Natural killer cell treated with Interleukin-12 subunit alpha and Interleukin-12 subunit beta and Interleukin-15 and Interleukin-18, amount 100 ng/mL, for 72 hours (primary cell): ENCODE measurements at regions not wholly inside any gene's neighbourhood (a gene's known extent, or its start where the extent isn't known, plus 50 kb on each side); places are given as distances from the start of the nearest gene placed in this dataset.

Experiments
- ATAC-seq, 2 donors: fragments of 150-1000 bp; cut with Tn5 transposase in 1 of 2; sonication (Bioruptor Pico), chemical (Tn5 transposase) in 1 of 2; 2 replicates each; pipeline ENCODE4 v1.10.0; 2021
- DNase-seq: peaks from one replicate; pipeline ENCODE4 v3.0.0; 2022; ENCODE audit warnings: low spot score
- H3K27ac Mint-ChIP-seq, 2 donors: 1 replicate in 1 of 2; 2 replicates in 1 of 2; pipeline ENCODE4 v1.8.0; 2022; ENCODE audit warnings: mixed read lengths in 2 of 2, mild to moderate bottlenecking in 1 of 2, moderate library complexity in 1 of 2
- H3K27me3 Mint-ChIP-seq, 2 donors: 1 replicate in 1 of 2; 2 replicates in 1 of 2; pipeline ENCODE4 v1.8.0; 2022; ENCODE audit warnings: mixed read lengths in 2 of 2
- H3K36me3 Mint-ChIP-seq: one replicate; pipeline ENCODE4 v1.8.0; 2022; ENCODE audit warnings: mixed read lengths
- H3K4me1 Mint-ChIP-seq, 2 donors: 1 replicate in 1 of 2; 2 replicates in 1 of 2; pipeline ENCODE4 v1.8.0; 2022; ENCODE audit warnings: low read depth in 2 of 2, mixed read lengths in 2 of 2, mild to moderate bottlenecking in 1 of 2
- H3K4me3 Mint-ChIP-seq: one replicate; pipeline ENCODE4 v1.8.0; 2022; ENCODE audit warnings: mixed read lengths
- H3K9me3 Mint-ChIP-seq: 2 replicates; pipeline ENCODE4 v1.8.0; 2022; ENCODE audit warnings: mixed read lengths

- ATAC-seq (no peak), DNase-seq (no peak)
- Mint-ChIP-seq H3K27ac (no peak overlapping the region), H3K4me3 (no peak overlapping the region), H3K27me3 (no peaks in the 10 kb centered on the region), H3K9me3 (peaks cover 26% of the 10 kb centered on the region), H3K36me3 (peaks cover 11% of the 10 kb centered on the region), H3K4me1 (no peaks in the 10 kb centered on the region)
These were observed 1546.5 kb downstream of the OTOL1 start for GRCh38 chr3:163043074-163043473.

GRCh38 chr3:163045945-163046344, 1549.3 kb downstream of the OTOL1 start:
- Mint-ChIP-seq H3K27me3 (no peaks in the 10 kb centered on the region), H3K36me3 (peaks cover 11% of the 10 kb centered on the region), H3K27ac (no peak overlapping the region), H3K4me3 (no peak overlapping the region), H3K9me3 (peaks cover 20% of the 10 kb centered on the region), H3K4me1 (no peaks in the 10 kb centered on the region)
- ATAC-seq (no peak), DNase-seq (no peak)

DNA sequence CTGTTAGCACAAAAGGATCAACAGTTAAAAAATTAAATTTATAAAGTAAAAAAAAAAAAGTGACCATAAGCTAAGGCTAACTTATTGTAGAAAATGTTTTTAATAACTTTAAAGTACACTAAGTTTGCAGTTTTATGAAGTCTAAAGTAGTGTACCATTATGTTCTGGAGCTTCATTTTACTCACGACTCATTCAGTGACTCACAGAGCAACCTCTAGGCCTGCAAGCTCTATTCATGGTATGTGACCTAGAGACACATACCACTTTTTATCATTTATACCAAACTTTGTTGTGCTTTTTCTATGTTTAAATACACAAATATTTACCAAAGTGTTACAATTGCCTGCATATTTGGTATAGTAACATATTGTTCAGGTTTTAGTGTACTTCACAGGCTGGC, 1552.3 kb downstream of the OTOL1 start:
- no peak overlapping the region for H3K4me3 Mint-ChIP-seq
- ATAC-seq (no peak), DNase-seq (no peak)
- H3K36me3 Mint-ChIP-seq = peaks cover 4% of the 10 kb centered on the region
- H3K27me3 Mint-ChIP-seq = no peaks in the 10 kb centered on the region
- H3K4me1 Mint-ChIP-seq = no peaks in the 10 kb centered on the region
- no peak overlapping the region for H3K27ac Mint-ChIP-seq
- peaks cover 7% of the 10 kb centered on the region for H3K9me3 Mint-ChIP-seq

GRCh38 chr3:163056874-163057497, 1560.4 kb downstream of the OTOL1 start:
- Mint-ChIP-seq H3K4me1 (no peaks in the 10 kb centered on the region), H3K4me3 (no peak overlapping the region), H3K36me3 (no peaks in the 10 kb centered on the region), H3K27me3 (no peaks in the 10 kb centered on the region), H3K27ac (no peak overlapping the region), H3K9me3 (peaks cover 3% of the 10 kb centered on the region)
- ATAC-seq (no peak), DNase-seq (no peak)

DNA sequence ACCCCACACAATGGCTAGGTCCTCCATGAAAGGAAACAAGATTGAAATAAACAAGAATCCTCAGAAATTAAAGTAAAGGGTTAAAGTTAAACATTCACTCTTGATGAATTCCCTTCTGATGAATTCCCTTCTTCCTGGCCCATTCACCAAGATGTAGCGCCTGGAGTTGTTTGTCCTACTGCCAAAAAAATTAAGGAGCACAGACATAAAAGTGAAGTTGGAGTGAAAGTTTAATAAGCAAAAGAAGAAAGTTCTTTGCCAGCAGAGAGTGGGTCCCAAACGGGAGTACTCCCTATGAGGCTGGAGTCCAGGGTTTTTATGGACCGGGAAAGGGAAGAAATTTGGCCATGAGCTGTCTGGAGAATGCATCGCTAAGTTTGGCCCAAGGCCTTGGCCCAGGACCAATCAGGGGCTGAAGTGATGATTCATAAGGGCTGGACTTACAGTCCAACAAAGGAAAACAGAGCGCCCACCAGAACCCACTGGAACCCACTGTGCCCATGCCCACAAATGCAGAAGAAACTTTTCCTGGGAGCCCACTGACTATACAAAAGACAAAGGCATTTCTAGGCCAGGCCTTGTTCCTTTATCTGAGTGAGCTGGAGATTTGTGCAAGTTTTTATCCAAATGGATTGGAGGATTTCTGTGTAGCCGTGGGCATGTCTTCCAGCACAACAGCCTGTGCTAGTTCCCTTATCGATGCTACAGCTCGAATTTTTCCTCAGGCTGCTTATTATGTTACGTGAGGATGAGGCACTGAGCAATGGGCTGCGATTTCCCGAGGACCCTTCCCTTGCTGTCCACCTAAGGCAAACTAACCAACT, 1561.6 kb downstream of the OTOL1 start:
- Mint-ChIP-seq H3K9me3 (peaks cover 3% of the 10 kb centered on the region), H3K36me3 (no peaks in the 10 kb centered on the region), H3K4me3 (no peak overlapping the region), H3K27ac (no peak overlapping the region), H3K4me1 (no peaks in the 10 kb centered on the region), H3K27me3 (no peaks in the 10 kb centered on the region)
- DNase-seq (no peak), ATAC-seq (no peak)

DNA sequence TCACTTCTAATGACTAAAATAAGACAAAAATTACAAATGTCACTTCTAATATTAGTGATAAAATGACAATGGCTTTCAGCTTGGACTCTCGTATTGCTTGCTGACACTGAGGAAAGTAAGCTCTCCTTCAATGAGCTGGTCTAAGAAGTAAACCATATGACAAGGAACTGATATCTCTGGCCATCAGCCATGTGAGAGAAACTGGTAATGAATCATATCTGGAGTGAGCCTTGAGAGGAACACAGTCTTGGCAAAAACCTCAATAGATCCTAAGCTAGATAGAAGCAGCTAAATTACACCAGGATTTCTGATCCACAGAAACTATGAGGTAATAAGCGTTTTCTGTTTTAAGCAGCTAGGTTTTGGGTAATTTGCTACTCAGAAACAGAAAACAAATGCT, 1575.1 kb downstream of the OTOL1 start:
- no peak overlapping the region for H3K27ac Mint-ChIP-seq
- H3K4me1 Mint-ChIP-seq = no peaks in the 10 kb centered on the region
- DNase-seq (no peak), ATAC-seq (no peak)
- H3K36me3 Mint-ChIP-seq = no peaks in the 10 kb centered on the region
- peaks cover 10% of the 10 kb centered on the region for H3K9me3 Mint-ChIP-seq
- no peaks in the 10 kb centered on the region for H3K27me3 Mint-ChIP-seq
- H3K4me3 Mint-ChIP-seq = no peak overlapping the region
